Urothelium cell line (cell line): ENCODE measurements at regions not wholly inside any gene's neighbourhood (a gene's known extent, or its start where the extent isn't known, plus 50 kb on each side); places are given as distances from the start of the nearest gene placed in this dataset.
A peak's percentile ranks its signal among the peaks of the same experiment; 100 is the strongest.

Source experiments
- DNase-seq: peaks from one replicate; pipeline ENCODE4 v3.0.0; 2011; ENCODE audit warnings: low spot score, mixed read lengths
- FAIRE-seq: peaks from 2 replicates; lab custom pipeline; 2011; peaks lifted over from hg19 to GRCh38; lab: Jason Lieb, UNC

- FAIRE-seq (no peak), DNase-seq (no peak)
Measured at GRCh38 chr13:61778531-61778930, 362.9 kb upstream of the PCDH20 start.

- no peak for DNase-seq
- FAIRE-seq, result no peak
Measured at GRCh38 chr13:61777899-61778298, 362.2 kb upstream of the PCDH20 start.

DNA sequence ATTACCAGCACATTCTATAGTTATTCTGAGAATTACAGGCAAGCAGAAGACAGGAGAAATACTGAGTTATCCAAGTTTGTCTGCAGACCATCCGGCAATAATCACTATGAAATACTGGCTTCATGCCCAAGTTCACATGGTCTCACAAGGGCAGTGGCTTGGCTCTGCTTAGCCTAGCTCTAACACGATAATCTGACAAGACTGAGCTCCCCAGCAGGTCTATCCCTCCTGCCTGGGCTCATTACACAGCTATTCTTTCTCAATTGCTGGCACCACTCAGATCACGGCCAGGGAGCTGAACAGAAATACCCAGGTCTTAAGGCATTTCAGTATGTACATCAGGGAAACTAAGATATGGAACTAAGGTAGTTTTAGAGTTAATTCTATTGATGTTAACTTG, 361.6 kb upstream of the PCDH20 start:
- DNase-seq, result no peak
- no peak for FAIRE-seq

DNA sequence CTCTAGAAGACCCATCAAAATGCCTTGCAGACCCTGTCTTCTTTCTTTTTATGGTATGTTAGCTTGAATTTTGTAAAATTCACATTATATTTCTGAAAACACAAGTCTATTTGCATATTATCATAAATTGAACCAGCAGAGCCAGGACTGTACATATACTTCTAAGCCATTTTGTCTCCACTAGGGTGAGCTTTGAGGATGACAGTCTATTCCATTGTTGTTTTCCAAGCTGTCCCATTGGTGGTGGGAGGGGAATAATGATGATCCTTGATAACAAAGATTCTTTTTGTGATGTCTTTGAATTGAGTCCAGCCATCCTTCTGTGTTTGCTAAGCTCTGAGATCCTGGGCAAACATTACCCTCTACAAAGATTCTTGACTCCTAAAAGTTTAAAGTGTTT, 359.3 kb upstream of the PCDH20 start:
- no peak for DNase-seq
- FAIRE-seq, result no peak

DNA sequence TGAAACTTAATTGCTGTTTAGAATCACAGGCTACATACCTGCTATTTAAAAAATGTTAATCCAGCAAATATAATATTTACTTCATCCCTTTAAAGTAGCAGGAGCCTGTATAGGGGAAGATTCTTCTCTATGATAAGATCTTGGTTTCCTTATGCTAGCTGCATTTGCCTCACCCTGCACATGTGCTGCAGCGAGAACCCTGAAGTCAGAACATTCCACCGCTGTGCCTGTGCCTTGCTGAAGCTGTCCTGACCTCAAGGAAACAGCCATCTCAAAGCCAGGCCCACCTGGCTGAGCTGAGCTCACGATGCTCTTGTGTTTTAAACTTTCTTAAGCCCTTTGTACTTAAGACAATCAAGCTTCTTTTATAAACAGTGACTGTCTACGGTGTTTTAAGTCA, 355.0 kb upstream of the PCDH20 start:
- no peak for FAIRE-seq
- DNase-seq, result no peak

DNA sequence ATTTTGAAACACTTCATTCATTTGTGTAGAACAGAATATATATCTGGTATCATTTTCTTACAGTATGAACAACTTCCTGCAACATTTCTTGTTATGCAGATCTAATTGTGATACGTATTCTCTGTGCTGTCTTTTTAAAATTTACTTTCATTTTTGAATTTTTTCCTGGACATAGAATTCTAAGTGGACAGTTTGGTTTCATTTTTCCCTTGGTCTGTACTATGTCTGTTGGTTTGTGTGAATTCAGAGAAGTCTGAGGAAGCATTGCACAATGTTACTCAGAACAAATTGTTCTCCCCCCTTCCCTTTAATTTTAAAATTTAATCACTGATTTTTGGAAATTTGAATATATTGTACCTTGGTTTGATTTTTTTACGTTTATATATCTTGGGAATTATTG, 352.5 kb upstream of the PCDH20 start:
- FAIRE-seq (no peak), DNase-seq (no peak)

GRCh38 chr13:61766667-61767058, 351.0 kb upstream of the PCDH20 start:
- DNase-seq, result no peak
- FAIRE-seq, result no peak

- DNase-seq (no peak), FAIRE-seq (no peak)
Measured at GRCh38 chr13:61765940-61766666, 350.5 kb upstream of the PCDH20 start.

DNA sequence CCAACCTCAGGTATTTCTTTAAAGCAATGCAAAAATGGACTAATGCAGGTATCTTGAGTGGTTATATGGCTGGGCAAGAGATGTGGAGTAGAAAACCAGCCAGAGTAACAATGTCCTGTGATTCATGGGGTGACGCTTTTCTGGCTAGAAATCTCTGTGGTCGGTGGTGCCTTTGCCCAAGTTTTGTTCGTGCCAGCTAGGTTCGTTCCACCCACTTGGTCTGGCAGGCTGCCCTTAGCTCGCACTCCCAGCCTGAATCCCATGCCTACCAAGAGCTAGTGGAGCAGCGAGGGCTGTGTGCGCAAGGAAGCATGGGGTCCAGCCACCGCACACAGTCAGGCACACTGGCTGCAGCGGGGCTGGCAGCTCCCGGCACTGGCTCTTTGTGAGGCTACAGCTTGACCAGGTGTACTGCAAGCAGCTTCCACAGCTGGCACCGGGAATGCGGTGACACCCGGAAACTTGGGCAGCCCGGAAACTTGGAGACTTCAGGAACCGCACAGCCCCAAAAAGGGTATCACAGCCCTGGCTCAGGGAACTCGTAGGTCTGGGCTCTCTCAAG, 349.6 kb upstream of the PCDH20 start:
- no peak for FAIRE-seq
- DNase-seq, result no peak

- no peak for FAIRE-seq
- no peak for DNase-seq
Measured at GRCh38 chr13:61761690-61762089, 346.0 kb upstream of the PCDH20 start.

- FAIRE-seq (no peak), DNase-seq (no peak)
Measured at GRCh38 chr13:61760102-61760501, 344.5 kb upstream of the PCDH20 start.

DNA sequence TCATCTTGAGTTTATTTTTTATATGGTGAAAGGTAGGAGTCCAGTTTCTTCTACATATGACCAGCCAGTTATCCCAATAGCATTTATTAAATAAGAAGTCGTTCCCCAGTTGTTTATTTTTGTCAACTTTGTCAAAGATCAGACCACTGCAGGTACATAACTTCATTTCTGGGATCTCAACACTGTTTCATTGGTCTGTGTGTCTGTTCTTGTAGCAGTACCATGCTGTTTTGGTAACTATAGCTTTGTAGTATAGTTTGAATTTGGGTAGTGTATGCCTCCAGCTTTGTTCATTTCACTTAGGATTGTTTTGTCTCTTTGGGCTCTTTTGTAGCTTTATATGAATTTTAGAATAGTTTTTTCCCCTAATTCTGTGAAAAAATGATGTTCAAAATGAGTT, 340.4 kb upstream of the PCDH20 start:
- no peak for DNase-seq
- FAIRE-seq, result no peak

DNA sequence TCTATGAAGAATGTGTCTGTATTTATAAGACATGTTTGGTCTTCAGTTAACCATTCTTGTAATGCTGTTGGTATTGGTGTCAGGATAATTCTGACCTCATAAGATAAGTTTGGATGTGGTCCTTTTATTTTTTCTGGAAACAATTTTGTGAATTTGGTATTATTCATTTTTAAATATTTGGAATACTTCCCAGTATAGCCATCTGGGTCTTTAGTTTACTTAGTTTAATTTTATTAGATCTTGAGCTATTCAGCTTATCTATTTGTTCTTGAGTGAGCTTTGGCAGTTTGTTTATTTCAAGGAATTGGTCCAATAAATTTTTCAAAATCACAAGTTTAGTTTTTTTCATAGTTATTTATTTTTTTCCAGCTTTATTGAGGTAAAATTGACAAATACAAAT, 335.4 kb upstream of the PCDH20 start:
- FAIRE-seq (no peak), DNase-seq (no peak)

- FAIRE-seq, result no peak
- DNase-seq, result no peak
Measured at GRCh38 chr13:61738236-61738750, 322.6 kb upstream of the PCDH20 start.

DNA sequence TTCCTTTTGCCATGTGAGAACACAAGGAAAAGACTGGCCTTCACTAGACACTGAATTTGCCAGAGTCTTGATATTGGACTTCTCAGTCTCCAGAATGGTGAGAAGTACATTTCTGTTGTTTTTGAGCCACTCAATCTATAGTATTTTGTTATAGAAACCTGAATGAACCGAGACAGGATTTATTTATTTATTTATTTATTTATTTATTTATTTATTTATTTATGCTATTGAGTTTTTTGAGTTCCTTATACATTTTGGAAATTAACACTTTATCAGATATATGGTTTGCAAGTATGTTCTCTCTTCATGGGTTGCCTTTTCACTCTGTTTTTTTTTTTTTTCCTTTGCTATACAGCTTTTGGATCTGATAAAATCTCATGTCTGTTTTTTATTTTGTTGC, 319.0 kb upstream of the PCDH20 start:
- DNase-seq (no peak), FAIRE-seq (no peak)

- FAIRE-seq, result no peak
- peak; percentile 9 for DNase-seq
Measured at GRCh38 chr13:61728471-61728870, 312.8 kb upstream of the PCDH20 start.

DNA sequence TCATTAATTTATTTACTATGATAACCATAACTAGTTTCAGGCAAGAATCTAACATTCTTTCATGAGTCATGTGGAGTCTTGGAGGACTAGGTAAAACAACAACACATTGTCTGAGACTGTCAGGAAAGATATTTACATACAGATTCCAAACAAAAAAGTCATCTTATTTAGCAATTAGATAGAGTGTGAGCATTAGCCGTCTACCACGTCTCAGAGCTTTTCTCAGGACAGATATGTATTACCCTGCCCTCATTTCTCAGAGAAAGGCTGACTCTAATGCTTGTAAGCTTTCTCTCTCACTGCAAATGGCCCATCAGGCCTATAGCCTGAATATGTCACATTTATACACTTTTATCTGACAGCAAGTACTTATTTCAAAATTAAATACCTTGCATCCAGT, 312.1 kb upstream of the PCDH20 start:
- FAIRE-seq, result no peak
- peak; percentile 16 for DNase-seq

GRCh38 chr13:61725806-61726205, 310.2 kb upstream of the PCDH20 start:
- DNase-seq, result no peak

GRCh38 chr13:61722119-61722518, 306.5 kb upstream of the PCDH20 start:
- no peak for DNase-seq
- FAIRE-seq, result no peak

More at GRCh38 chr13:61725806-61726205, 310.2 kb upstream of the PCDH20 start:
- no peak for FAIRE-seq

GRCh38 chr13:61712621-61713020, 297.0 kb upstream of the PCDH20 start:
- FAIRE-seq (no peak), DNase-seq (no peak)

DNA sequence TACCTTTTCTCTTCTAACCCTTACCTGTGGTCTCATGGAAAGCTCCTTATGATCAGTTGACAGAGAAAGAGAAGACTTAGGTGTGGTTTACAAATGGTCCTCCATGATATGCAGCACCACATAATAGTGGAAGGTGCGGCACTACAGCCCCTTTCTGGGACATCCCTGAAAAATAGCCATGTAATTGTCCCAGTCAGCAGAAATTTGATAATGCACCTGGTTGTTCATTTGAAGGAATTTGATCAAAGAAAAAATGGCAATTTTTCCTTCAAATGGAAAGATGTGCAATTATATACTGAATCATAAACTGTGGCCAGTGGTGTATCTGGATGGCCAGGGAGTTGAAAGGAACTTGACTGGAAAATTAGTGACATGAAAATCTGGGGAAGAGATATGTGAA, 293.6 kb upstream of the PCDH20 start:
- no peak for FAIRE-seq
- DNase-seq, result no peak

GRCh38 chr13:61706899-61707298, 291.2 kb upstream of the PCDH20 start:
- no peak for DNase-seq

DNA sequence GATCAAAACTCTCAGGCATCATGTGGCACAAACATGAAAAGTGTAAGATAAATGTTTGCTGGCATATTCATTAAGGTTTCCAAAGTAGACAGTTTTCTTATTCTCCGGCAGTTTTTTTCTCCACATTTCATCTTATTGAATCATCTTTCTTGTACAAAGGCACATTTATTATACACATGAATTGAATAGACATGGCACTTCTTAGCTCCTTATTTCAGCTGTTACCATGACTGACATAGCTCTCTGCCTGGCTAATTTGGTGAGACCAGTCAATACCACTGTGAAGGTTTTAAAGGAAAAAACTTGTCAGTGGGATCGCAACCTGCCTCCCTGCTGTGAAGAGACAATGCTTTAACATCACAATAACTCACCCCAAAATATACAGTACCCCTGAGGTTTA, 285.0 kb upstream of the PCDH20 start:
- DNase-seq (no peak), FAIRE-seq (no peak)

More at GRCh38 chr13:61706899-61707298, 291.2 kb upstream of the PCDH20 start:
- no peak for FAIRE-seq
